B cell (primary cell): ENCODE measurements at regions not wholly inside any gene's neighbourhood (a gene's known extent, or its start where the extent isn't known, plus 50 kb on each side); places are given as distances from the start of the nearest gene placed in this dataset.
"Not testable (repeated sequence)": the region's sequence is repeated elsewhere in the genome, so short reads cannot be mapped to it uniquely, and the experiment has no call there.

Experiments
- ATAC-seq: fragments of 200-7000 bp; cut with Tn5 transposase; one replicate; pipeline ENCODE4 v1.10.0; 2021; ENCODE audit warnings: low read depth, mild to moderate bottlenecking, moderate number of reproducible peaks, moderate library complexity
- CTCF ChIA-PET: fragments of 350-600 bp; sonication (Branson Sonifier 250); formaldehyde crosslinking; loops from one replicate; lab custom pipeline; 2021; ENCODE audit warnings: antibody characterized with exemption, inconsistent platforms; lab: Charles Lee
- POLR2A ChIA-PET: fragments of 350-600 bp; sonication (Branson Sonifier 250); formaldehyde crosslinking; loops from one replicate; lab custom pipeline; 2021; ENCODE audit warnings: antibody characterized with exemption; lab: Charles Lee
- DNase-seq: peaks from one replicate; pipeline ENCODE4 v3.0.0; 2013
- H2AFZ ChIP-seq: 2 replicates; pipeline ENCODE4 v1.6.1; 2012; ENCODE audit warnings: mild to moderate bottlenecking, low read depth, low read length; ENCODE audit not compliant: insufficient read depth, poor library complexity, severe bottlenecking
- H3K27ac ChIP-seq, 2 donors: 1 replicate in 1 of 2; 2 replicates in 1 of 2; pipeline ENCODE4 v1.5.1; 2012 to 2013; ENCODE audit warnings: low read length in 2 of 2, mild to moderate bottlenecking in 2 of 2, moderate library complexity in 1 of 2
- H3K27me3 ChIP-seq, 4 experiments: fragments of 200-600 bp in 1 of 4; sonication (generic) in 1 of 4; replicated peaks in 1 of 4; 1 replicate in 2 of 4; 2 replicates in 2 of 4; pipeline versions ENCODE4 v1.6.1 to v1.7.0; 2013 to 2016; ENCODE audit warnings: low read length in 3 of 4, mild to moderate bottlenecking in 2 of 4, mixed read lengths in 1 of 4, moderate library complexity in 1 of 4; ENCODE audit not compliant: insufficient read depth in 4 of 4, control insufficient read depth in 3 of 4; ENCODE audit errors: control extremely low read depth in 1 of 4
- H3K36me3 ChIP-seq, 2 experiments: replicated peaks in 1 of 2; 1 replicate in 1 of 2; 2 replicates in 1 of 2; pipeline versions ENCODE4 v1.6.1 to v1.7.1; 2013; ENCODE audit warnings: low read length in 1 of 2; ENCODE audit not compliant: insufficient read depth in 2 of 2, control insufficient read depth in 1 of 2; ENCODE audit errors: control extremely low read depth in 1 of 2, extremely low read depth in 1 of 2
- H3K4me1 ChIP-seq, 2 donors: fragments of 200-600 bp in 1 of 2; sonication (generic) in 1 of 2; 1 replicate in 1 of 2; 2 replicates in 1 of 2; pipeline versions ENCODE4 v1.5.1 to v1.6.1; 2013 to 2017; ENCODE audit warnings: low read length in 2 of 2; ENCODE audit not compliant: control insufficient read depth in 2 of 2, insufficient read depth in 2 of 2
- H3K4me2 ChIP-seq: replicated peaks from 2 replicates; pipeline ENCODE3; 2012; ENCODE audit warnings: mild to moderate bottlenecking, low read depth, low read length; ENCODE audit not compliant: poor library complexity, severe bottlenecking
- H3K4me3 ChIP-seq, 5 experiments: fragments of 200-600 bp in 1 of 5; sonication (generic) in 1 of 5; 1 replicate in 3 of 5; 2 replicates in 2 of 5; pipeline versions ENCODE4 v1.5.1 to v1.7.0; 2011 to 2016; ENCODE audit warnings: low read length in 4 of 5, mild to moderate bottlenecking in 4 of 5, low read depth in 2 of 5, control low read depth in 1 of 5, moderate library complexity in 1 of 5; ENCODE audit not compliant: insufficient read depth in 1 of 5; ENCODE audit errors: control extremely low read depth in 1 of 5, extremely low read depth in 1 of 5
- H3K79me2 ChIP-seq: fragments of 200-600 bp; sonication (generic); one replicate; pipeline ENCODE4 v1.6.0; 2016; ENCODE audit warnings: low read length; ENCODE audit not compliant: control insufficient read depth, insufficient read depth
- H3K9ac ChIP-seq: fragments of 200-600 bp; sonication (generic); 2 replicates; pipeline ENCODE4 v1.6.1; 2017; ENCODE audit warnings: mild to moderate bottlenecking, low read length, moderate library complexity
- H3K9me3 ChIP-seq, 3 donors: one replicate each; pipeline versions ENCODE4 v1.6.1 to v1.7.1; 2013; ENCODE audit warnings: low read length in 2 of 3; ENCODE audit not compliant: control insufficient read depth in 2 of 3, insufficient read depth in 1 of 3; ENCODE audit errors: control extremely low read depth in 1 of 3
- H4K20me1 ChIP-seq: 2 replicates; pipeline ENCODE4 v1.6.0; 2012; ENCODE audit warnings: mild to moderate bottlenecking, low read length; ENCODE audit not compliant: insufficient read depth, control insufficient read depth, poor library complexity, severe bottlenecking
- H3K27ac Mint-ChIP-seq: one replicate; pipeline ENCODE4 v1.8.0; 2021; ENCODE audit warnings: mixed read lengths
- H3K27me3 Mint-ChIP-seq: one replicate; pipeline ENCODE4 v1.8.0; 2021; ENCODE audit warnings: mixed read lengths
- H3K4me1 Mint-ChIP-seq: one replicate; pipeline ENCODE4 v1.8.0; 2021; ENCODE audit warnings: mixed read lengths
- H3K4me3 Mint-ChIP-seq: one replicate; pipeline ENCODE4 v1.8.0; 2021; ENCODE audit warnings: mixed read lengths
- H3K9me3 Mint-ChIP-seq: one replicate; pipeline ENCODE4 v1.8.0; 2022; ENCODE audit warnings: mixed read lengths; ENCODE audit not compliant: insufficient read depth
- CTCF ChIP-seq: fragments of 200-600 bp; IDR thresholded peaks from one replicate; pipeline ENCODE4 v1.8.0; 2022; ENCODE audit warnings: antibody characterized with exemption, mild to moderate bottlenecking
- EZH2 ChIP-seq: IDR thresholded peaks from 2 replicates; pipeline ENCODE4 v1.6.1; 2012; ENCODE audit warnings: borderline replicate concordance, low read depth, mild to moderate bottlenecking, moderate library complexity, low read length; ENCODE audit not compliant: insufficient read depth, poor library complexity, severe bottlenecking
- WGBS: methylation state at CpG from one replicate; pipeline ENCODE4 v1.1.5; 2013; ENCODE audit warnings: missing lambda C conversion rate; ENCODE audit not compliant: insufficient coverage; 5-methylcytosine and 5-hydroxymethylcytosine counted together
- intact Hi-C: fragments of 100-400 bp; cut with micrococcal nuclease; formaldehyde crosslinking; loops from one replicate; pipeline ENCODE4 v1.10.0; 2022

GRCh38 chr3:189375532-189375931, 203.8 kb downstream of the TPRG1 start:
- WGBS: 100% methylated on average over 1 of the region's 2 CpGs
- no peak for TF ChIP-seq CTCF
- no peak for TF ChIP-seq EZH2
- H3K9me3 Mint-ChIP-seq: no peaks in the 10 kb centered on the region

GRCh38 chr3:189383630-189384029, 211.9 kb downstream of the TPRG1 start:
- no peaks in the 10 kb centered on the region for H4K20me1 ChIP-seq
- no peaks in the 10 kb centered on the region for H3K79me2 ChIP-seq
- no peaks in the 10 kb centered on the region for H3K36me3 ChIP-seq
- H3K27me3 Mint-ChIP-seq: no peaks in the 10 kb centered on the region
- H3K4me3 Mint-ChIP-seq: no peak overlapping the region
- H3K9me3 ChIP-seq: no peaks in the 10 kb centered on the region
- H3K27ac ChIP-seq: no peak overlapping the region
- no peak overlapping the region for H3K4me2 ChIP-seq
- no peak overlapping the region for H2AFZ ChIP-seq
- no peaks in the 10 kb centered on the region for H3K9me3 Mint-ChIP-seq
- no peak overlapping the region for H3K9ac ChIP-seq
- DNase-seq: no peak
- no peak overlapping the region for H3K4me3 ChIP-seq
- ChIA-PET CTCF (no interaction called here), POLR2A (no interaction called here)
- no peak for ATAC-seq
- H3K27me3 ChIP-seq: no peaks in the 10 kb centered on the region
- TF ChIP-seq EZH2 (no peak), CTCF (no peak)
- no peaks in the 10 kb centered on the region for H3K4me1 Mint-ChIP-seq
- intact Hi-C loops: no loop called here
- no peaks in the 10 kb centered on the region for H3K4me1 ChIP-seq
- no peak overlapping the region for H3K27ac Mint-ChIP-seq
- WGBS: no CpG with 5 or more reads among the region's 1 CpG

More at GRCh38 chr3:189375532-189375931, 203.8 kb downstream of the TPRG1 start:
- no peaks in the 10 kb centered on the region for H3K27me3 Mint-ChIP-seq
- no peak for DNase-seq
- Histone ChIP-seq H3K9ac (no peak overlapping the region), H2AFZ (no peak overlapping the region), H3K36me3 (no peaks in the 10 kb centered on the region), H3K79me2 (no peaks in the 10 kb centered on the region), H3K27ac (no peak overlapping the region), H3K4me3 (no peak overlapping the region), H3K27me3 (no peaks in the 10 kb centered on the region), H3K9me3 (no peaks in the 10 kb centered on the region), H3K4me2 (no peak overlapping the region), H4K20me1 (no peaks in the 10 kb centered on the region), H3K4me1 (no peaks in the 10 kb centered on the region)
- ChIA-PET POLR2A (no interaction called here), CTCF (no interaction called here)
- no peaks in the 10 kb centered on the region for H3K4me1 Mint-ChIP-seq
- no peak overlapping the region for H3K27ac Mint-ChIP-seq
- ATAC-seq: no peak
- H3K4me3 Mint-ChIP-seq: no peak overlapping the region
- intact Hi-C loops: no loop called here

GRCh38 chr3:189385880-189386279, 214.1 kb downstream of the TPRG1 start:
- H3K4me1 ChIP-seq, CTCF ChIA-PET: not testable (repeated sequence)
- no CpG with 5 or more reads among the region's 1 CpG for WGBS

More at GRCh38 chr3:189385880-189386279, 214.1 kb downstream of the TPRG1 start:
- intact Hi-C loops, H3K9me3 ChIP-seq, H3K9ac ChIP-seq, H3K4me3 ChIP-seq, H3K4me1 Mint-ChIP-seq, H4K20me1 ChIP-seq, H3K27ac Mint-ChIP-seq, POLR2A ChIA-PET, H3K79me2 ChIP-seq, H3K27me3 Mint-ChIP-seq, ATAC-seq, H2AFZ ChIP-seq, H3K4me2 ChIP-seq, H3K36me3 ChIP-seq, DNase-seq, H3K27ac ChIP-seq, H3K4me3 Mint-ChIP-seq, H3K9me3 Mint-ChIP-seq, H3K27me3 ChIP-seq: not testable (repeated sequence)
